ENCODE measurements at regions not wholly inside any gene's neighbourhood (a gene's known extent, or its start where the extent isn't known, plus 50 kb on each side); places are given as distances from the start of the nearest gene placed in this dataset.

DNA sequence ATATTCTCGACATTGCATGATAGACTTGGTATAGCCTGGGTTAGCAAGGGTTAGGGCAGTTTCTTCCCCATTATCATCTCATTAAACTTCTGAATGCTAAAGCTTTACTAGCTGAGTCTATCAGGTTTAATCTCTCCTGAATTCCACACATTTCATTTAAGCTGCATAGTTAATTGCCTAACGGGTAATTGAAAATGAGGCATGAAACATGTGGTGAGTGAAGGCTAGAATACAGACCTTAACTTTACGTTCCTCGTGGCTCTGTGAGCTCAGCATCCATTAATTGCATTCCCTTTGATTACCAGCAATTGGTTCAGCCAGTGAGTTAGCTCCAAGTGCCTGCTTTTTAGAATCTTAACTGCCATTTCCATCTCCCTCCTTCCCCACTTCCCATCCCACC lies 126.5 kb upstream of the MEX3C start:
- no peak overlapping the region for H3K27ac ChIP-seq
- TF ChIP-seq, protein P1, sequence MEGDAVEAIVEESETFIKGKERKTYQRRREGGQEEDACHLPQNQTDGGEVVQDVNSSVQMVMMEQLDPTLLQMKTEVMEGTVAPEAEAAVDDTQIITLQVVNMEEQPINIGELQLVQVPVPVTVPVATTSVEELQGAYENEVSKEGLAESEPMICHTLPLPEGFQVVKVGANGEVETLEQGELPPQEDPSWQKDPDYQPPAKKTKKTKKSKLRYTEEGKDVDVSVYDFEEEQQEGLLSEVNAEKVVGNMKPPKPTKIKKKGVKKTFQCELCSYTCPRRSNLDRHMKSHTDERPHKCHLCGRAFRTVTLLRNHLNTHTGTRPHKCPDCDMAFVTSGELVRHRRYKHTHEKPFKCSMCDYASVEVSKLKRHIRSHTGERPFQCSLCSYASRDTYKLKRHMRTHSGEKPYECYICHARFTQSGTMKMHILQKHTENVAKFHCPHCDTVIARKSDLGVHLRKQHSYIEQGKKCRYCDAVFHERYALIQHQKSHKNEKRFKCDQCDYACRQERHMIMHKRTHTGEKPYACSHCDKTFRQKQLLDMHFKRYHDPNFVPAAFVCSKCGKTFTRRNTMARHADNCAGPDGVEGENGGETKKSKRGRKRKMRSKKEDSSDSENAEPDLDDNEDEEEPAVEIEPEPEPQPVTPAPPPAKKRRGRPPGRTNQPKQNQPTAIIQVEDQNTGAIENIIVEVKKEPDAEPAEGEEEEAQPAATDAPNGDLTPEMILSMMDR (conservative IDR thresholded peaks at IDR 0.05): no peak
- TF ChIP-seq ZFX (IDR thresholded peaks at IDR 0.05): no peak

DNA sequence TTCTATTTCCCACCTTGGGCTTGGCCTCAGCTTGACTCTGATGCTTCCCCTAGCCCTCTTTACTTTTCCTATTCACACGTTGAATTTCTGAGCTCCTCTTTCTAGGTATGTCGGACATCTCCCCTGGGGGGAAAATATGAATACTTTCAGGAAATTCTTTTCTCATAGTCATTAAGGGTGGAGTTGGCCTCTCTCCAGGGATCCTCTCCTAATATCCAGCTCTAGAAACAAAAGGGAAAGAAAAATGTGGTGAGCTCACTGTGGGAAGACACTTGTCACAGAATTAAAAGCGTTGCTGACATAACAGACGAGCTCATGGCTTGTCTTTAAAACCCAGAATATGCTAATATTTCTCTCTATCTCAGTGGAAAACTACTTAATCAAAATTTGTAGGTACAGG lies 132.7 kb upstream of the MEX3C start:
- no peak for TF ChIP-seq ZFX (IDR thresholded peaks at IDR 0.05)
- TF ChIP-seq, protein P1 (conservative IDR thresholded peaks at IDR 0.05): no peak
- no peak overlapping the region for H3K27ac ChIP-seq

DNA sequence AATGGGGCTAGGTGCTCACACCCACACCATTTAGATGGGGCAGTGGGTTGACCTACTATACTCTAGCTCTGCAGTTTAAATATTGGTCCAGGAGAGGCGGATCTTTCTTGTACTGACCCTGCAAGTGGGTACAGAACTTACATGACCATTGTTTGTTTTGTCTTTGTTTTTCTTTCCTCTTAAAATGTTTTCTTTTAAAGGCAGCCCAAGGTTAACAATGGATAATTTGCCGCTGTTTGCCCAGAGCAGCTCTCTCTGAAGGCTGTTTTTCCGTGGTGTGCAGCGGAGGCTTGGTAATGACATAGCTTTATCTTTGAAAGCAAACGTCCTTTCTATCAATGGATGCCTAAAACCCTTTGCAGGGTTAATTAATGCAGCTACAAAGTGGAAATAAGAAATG lies 133.3 kb upstream of the MEX3C start:
- no peak overlapping the region for H3K27ac ChIP-seq
- no peak for TF ChIP-seq ZFX (IDR thresholded peaks at IDR 0.05)
- TF ChIP-seq, protein P1 (conservative IDR thresholded peaks at IDR 0.05): no peak

DNA sequence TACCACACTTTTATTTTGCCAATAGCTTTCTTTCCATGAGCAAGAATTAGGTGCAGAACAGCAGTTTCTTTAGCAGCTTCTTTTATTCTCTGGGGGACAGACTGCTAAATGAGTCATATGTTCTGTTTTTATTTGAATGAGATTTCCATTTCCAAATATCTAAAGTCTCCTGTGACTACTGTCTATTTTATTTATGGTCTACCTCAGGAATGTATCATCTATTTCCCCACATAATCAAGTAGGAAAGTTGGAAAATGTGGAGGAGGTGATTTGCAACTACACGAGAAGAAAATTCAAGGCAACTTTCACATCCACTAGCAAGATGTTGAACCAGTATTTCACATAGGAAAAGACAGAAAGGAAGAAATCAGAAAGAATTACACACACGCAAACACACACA lies 139.9 kb upstream of the MEX3C start:
- no peak overlapping the region for H3K27ac ChIP-seq
- TF ChIP-seq ZFX (IDR thresholded peaks at IDR 0.05): no peak

DNA sequence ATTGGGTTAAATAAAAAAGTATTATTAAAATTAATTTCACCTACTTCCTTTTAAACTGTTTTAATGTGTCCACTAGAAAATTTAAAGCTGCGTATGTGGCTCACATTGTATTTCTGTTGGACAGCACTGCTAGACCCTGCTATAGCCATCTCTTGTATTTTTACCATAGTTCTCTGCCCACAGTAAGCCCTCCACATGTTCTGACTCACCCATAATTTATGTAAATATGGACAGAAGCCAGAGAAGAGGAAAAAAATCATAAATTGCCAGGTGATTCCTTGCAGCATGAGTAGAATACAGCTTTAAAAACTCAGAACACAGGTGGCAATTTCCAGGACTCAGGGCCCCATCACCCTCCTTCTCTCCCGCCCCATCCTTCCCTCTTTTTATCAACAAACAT lies 142.4 kb upstream of the MEX3C start:
- no peak for TF ChIP-seq ZFX (IDR thresholded peaks at IDR 0.05)
- TF ChIP-seq, protein P1 (conservative IDR thresholded peaks at IDR 0.05): no peak
- no peak overlapping the region for H3K27ac ChIP-seq

DNA sequence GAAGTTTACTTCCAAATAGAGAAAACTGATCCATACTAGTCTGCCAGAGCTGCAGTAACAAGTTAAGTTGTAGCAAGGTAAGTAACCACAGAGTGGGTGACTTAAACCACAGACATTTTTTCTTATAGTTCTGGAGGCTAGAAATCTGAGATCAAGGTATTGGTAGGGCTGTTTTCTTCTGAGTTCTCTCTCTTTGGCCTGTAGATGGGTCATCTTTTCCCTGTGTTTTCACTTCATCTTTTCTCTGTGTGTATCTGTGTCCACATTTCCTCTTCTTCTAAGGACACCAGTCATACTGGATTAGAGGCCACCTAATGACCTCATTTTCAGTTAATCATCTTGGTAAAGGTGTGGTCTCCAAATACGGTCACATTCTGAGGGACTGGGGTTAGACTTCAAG lies 142.9 kb upstream of the MEX3C start:
- H3K27ac ChIP-seq: no peak overlapping the region
- TF ChIP-seq, protein P1 (conservative IDR thresholded peaks at IDR 0.05): no peak
- no peak for TF ChIP-seq ZFX (IDR thresholded peaks at IDR 0.05)

DNA sequence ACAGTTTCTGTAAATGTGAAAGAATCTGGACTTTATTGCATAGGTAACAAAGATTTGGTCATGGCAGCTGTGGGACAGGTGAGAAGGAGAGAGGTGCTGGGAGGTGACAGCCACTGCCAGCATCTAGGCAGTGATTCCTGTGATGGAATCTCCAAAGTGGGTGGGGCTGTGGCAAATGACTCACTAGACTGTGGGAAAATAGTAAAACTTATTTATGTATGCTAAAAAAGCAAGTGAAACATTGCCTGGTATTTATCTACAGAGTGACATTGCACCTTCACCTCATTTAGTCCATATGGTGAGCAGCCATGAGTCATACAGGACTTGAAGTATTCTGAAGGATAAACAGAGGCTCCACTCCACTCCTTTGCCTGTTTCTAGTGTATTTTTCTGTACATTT lies 145.3 kb upstream of the MEX3C start:
- TF ChIP-seq, protein P1 (conservative IDR thresholded peaks at IDR 0.05): no peak
- no peak for TF ChIP-seq ZFX (IDR thresholded peaks at IDR 0.05)

DNA sequence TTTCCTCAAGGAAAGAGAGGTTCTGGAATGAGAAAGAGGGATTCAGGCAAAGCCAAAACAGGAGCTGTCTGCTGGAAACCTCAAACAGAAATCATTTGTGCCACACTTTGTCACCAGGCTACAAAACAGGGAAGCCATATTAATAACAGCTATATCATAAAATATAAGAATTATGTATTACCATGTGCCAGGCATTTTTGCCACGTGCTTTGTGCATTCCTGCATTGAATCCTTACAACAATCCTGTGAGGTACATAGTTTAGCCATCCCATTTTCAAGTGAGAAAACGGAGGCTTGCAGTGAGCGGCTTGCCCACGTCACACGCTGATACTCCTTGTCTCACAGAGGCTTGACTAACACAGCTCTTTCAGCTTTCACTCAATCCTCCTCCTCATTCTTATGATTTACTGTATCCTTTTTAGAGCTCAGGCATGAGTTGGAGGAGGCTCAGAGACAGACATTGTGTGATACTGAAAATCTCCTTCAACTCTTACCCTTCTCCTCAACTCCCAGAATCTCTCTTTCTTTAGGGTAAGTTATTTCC lies 148.4 kb upstream of the MEX3C start:
- H3K27ac ChIP-seq: no peak overlapping the region
- no peak for TF ChIP-seq ZFX (IDR thresholded peaks at IDR 0.05)
- TF ChIP-seq, protein P1 (conservative IDR thresholded peaks at IDR 0.05): no peak

More for the DNA sequence above, 145.3 kb upstream of the MEX3C start:
- no peak overlapping the region for H3K27ac ChIP-seq

Data from C4-2B (cell line).